ENCODE measurements at regions not wholly inside any gene's neighbourhood (a gene's known extent, or its start where the extent isn't known, plus 50 kb on each side); places are given as distances from the start of the nearest gene placed in this dataset.
"Not testable (repeated sequence)": the region's sequence is repeated elsewhere in the genome, so short reads cannot be mapped to it uniquely, and the experiment has no call there.

- DNase-seq (ENCODE audit: low read depth in 2 of 2), result no peak
Observed at GRCh38 chr15:93825682-93826081, 405.7 kb upstream of the MCTP2 start.

GRCh38 chr15:93823971-93824913 lies 407.1 kb upstream of the MCTP2 start:
- DNase-seq (ENCODE audit: low read depth in 2 of 2), result no peak

GRCh38 chr15:93820566-93820965 lies 410.8 kb upstream of the MCTP2 start:
- DNase-seq (ENCODE audit: low read depth in 2 of 2), result no peak

- DNase-seq (ENCODE audit: low read depth in 2 of 2), result no peak
Observed at GRCh38 chr15:93819826-93820225, 411.5 kb upstream of the MCTP2 start.

GRCh38 chr15:93816815-93817214 lies 414.5 kb upstream of the MCTP2 start:
- DNase-seq (ENCODE audit: low read depth in 2 of 2), result no peak

- no peak for DNase-seq (ENCODE audit: low read depth in 2 of 2)
Observed at GRCh38 chr15:93811305-93811704, 420.1 kb upstream of the MCTP2 start.

- DNase-seq (ENCODE audit: low read depth in 2 of 2), result no peak
Observed at GRCh38 chr15:93809516-93809915, 421.8 kb upstream of the MCTP2 start.

GRCh38 chr15:93803421-93804152 lies 427.8 kb upstream of the MCTP2 start:
- DNase-seq (ENCODE audit: low read depth in 2 of 2), result no peak

- no peak for DNase-seq (ENCODE audit: low read depth in 2 of 2)
Observed at GRCh38 chr15:93801206-93801605, 430.2 kb upstream of the MCTP2 start.

GRCh38 chr15:93800805-93801204 lies 430.6 kb upstream of the MCTP2 start:
- DNase-seq (ENCODE audit: low read depth in 2 of 2), result no peak

GRCh38 chr15:93789441-93789840 lies 441.9 kb upstream of the MCTP2 start:
- DNase-seq (ENCODE audit: low read depth in 2 of 2), result no peak

- DNase-seq (ENCODE audit: low read depth in 2 of 2), result no peak
Observed at GRCh38 chr15:93780073-93780472, 451.3 kb upstream of the MCTP2 start.

GRCh38 chr15:93779341-93779740 lies 452.0 kb upstream of the MCTP2 start:
- no peak for DNase-seq (ENCODE audit: low read depth in 2 of 2)

- DNase-seq (ENCODE audit: low read depth in 2 of 2), result no peak
Observed at GRCh38 chr15:93771196-93772030, 459.9 kb upstream of the MCTP2 start.

- DNase-seq (ENCODE audit: low read depth in 2 of 2), result no peak
Observed at GRCh38 chr15:93770788-93771187, 460.6 kb upstream of the MCTP2 start.

- DNase-seq (ENCODE audit: low read depth in 2 of 2), result no peak
Observed at GRCh38 chr15:93762036-93762435, 469.3 kb upstream of the MCTP2 start.

- no peak for DNase-seq (ENCODE audit: low read depth in 2 of 2)
Observed at GRCh38 chr15:93759629-93760028, 471.7 kb upstream of the MCTP2 start.

- no peak for DNase-seq (ENCODE audit: low read depth in 2 of 2)
Observed at GRCh38 chr15:93758824-93759223, 472.5 kb upstream of the MCTP2 start.

GRCh38 chr15:93748710-93749109 lies 482.7 kb upstream of the MCTP2 start:
- no peak for DNase-seq (ENCODE audit: low read depth in 2 of 2)

- DNase-seq (ENCODE audit: low read depth in 2 of 2), result not testable (repeated sequence)
Observed at GRCh38 chr15:93734976-93735375, 496.4 kb upstream of the MCTP2 start.

GRCh38 chr15:93730724-93731123 lies 500.6 kb upstream of the MCTP2 start:
- DNase-seq (ENCODE audit: low read depth in 2 of 2), result no peak

- no peak for DNase-seq (ENCODE audit: low read depth in 2 of 2)
Observed at GRCh38 chr15:93722165-93722564, 509.2 kb upstream of the MCTP2 start.

Measured in stimulated activated CD8-positive, alpha-beta memory T cell treated with anti-CD3 and anti-CD28 coated beads, Interleukin-15, amount 100 ng/mL, for 4 hours (primary cell).